Stromal cell of bone marrow (primary cell): ENCODE measurements at regions not wholly inside any gene's neighbourhood (a gene's known extent, or its start where the extent isn't known, plus 50 kb on each side); places are given as distances from the start of the nearest gene placed in this dataset.
A peak's percentile ranks its signal among the peaks of the same experiment; 100 is the strongest.

Source experiments
- DNase-seq: peaks from one replicate; pipeline ENCODE4 v3.0.0-alpha.2; 2012; ENCODE audit warnings: low read depth

- DNase-seq = no peak
These were observed 1072.6 kb upstream of the PIK3C3 start for GRCh38 chr18:40882468-40882867.

GRCh38 chr18:40878371-40878770, 1076.7 kb upstream of the PIK3C3 start:
- DNase-seq = no peak

DNA sequence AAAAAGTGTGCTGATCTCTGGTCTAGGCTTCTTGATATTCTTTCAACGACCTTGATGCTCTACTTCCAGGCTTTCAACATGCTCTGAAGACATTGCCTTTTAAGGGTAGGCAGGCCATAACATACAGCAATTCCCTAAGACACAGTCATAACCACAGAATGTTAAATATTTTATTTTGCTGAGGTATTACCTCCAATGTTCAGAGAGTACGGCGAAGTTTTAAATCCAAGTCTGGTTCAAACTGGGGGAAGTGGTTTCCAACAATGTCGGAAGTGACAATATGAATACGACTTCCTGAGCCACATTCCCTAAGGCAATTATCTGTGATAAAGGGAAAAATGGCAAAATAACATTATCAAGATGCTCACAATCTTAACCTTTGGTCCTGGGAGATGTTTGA, 1077.9 kb upstream of the PIK3C3 start:
- no peak for DNase-seq

DNA sequence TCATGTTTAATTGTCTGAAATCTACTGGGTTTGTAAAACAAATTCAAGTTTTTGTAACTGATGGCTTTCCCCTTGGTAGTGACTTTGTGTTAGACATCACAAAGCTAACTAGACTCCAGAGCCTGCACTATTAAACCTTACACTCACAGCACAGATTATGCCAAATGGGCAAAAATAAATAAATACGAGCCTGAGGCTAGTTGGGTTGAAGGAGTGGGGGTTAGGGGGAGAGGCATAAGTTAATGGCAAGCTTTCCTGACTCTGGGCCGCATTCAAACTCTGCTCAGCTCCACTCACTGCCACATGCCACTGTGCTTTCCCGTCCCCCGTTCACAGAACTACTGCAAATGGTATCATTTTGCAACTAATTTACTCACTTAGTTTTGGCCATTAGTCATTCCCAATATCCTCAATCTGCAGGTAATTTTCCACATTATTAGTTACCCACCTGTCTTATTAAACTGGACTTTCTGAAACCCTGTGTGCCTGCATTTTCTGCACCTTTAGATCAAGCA, 1079.9 kb upstream of the PIK3C3 start:
- no peak for DNase-seq

GRCh38 chr18:40874233-40874632, 1080.8 kb upstream of the PIK3C3 start:
- no peak for DNase-seq

DNA sequence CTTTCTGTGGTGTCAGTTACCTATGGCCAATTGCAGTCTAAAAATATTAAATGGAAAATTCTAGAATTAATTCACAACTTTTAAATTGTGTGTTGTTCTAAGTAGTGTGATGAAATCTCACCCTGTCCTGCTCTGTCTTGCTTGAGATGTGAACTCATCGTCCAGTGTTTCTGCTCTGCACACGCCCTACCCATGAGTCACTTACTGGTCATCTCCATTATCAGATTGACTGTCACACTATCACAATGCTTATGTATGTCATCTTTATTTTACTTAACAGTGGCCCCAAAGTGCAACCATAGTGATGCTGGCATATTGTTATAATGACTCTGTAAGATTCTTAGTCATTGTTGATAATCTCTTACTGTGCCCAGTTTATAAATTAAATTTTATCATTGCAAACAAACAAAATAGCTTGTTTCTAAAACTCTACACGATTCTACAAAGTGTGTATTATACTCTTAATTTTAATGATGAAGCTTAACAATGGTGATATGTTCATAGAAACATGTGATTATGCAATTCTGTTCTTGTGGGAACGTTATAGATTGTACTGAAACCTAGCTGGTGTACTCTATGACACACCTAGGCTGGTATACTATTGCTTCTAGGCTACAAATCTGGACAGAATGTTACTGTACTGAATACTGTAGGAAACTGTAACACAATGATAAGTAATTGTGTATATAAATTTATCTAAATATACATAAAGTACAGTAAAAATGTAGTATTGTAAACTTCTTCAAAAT, 1086.8 kb upstream of the PIK3C3 start:
- DNase-seq = peak; percentile 72

DNA sequence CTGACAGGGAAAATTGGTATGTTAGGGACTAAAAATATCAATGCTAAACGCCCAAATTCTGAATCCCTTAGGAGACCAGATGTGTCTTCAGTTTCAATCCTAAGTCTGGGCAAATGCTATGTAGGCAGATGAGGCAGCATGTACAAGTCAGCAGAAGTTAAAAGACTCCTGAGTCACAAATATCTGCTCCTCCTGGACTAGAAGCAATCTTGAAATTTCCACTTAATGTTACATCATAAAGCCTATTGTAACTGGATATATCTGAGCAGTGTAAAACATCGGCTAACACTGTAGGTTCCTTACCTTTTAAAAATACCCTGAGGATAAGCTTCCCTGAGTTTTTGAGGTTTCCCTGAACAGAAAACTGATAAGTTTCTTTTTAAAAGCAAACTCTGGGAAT, 1087.6 kb upstream of the PIK3C3 start:
- peak; percentile 56 for DNase-seq

DNA sequence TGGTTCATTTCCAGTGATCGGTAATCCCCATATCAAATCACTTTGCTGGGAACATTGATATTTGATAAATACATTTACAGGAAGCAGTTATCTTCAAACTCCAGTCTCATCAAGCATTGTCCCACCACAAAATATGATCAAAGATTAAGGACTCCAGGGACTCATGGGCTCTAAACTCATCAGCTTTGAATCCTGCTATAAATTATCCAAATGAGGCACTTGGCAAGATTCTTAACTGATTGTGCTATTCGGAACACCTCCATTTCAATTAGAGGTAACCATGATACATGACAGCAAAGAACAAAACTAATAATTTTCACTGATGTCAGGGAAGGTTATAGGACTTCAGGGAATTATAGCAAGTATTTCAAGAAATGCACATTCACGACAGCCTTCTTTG, 1088.1 kb upstream of the PIK3C3 start:
- DNase-seq = no peak

DNA sequence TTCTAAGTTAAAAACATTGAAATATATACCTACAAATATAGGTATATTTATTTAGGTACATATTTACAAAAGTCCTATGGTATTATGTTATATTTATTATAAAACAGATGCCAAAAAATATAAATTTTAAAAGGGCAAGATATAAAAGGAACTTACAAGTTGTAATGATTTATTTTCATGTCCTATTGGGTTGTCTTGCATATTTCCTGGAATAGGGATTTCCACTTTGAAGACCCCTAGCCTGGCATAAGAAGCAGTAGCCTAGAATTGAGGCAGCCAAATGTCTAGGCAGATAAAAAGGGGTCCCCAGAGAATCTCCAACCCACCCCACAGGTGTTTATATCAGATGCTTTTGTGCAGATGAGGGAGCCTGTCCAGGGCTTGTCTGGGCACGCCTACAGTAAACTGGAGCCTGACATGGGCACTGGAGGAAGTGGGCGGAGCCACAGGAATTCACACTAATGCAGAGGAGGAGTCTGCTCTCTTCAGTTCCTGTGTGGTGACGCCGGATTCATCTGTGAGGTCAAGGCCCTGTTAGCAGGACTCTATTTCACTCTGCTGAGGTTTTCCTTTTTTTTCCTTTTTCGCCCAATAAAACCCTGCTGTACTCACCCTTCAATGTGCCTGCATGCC, 1088.9 kb upstream of the PIK3C3 start:
- no peak for DNase-seq

DNA sequence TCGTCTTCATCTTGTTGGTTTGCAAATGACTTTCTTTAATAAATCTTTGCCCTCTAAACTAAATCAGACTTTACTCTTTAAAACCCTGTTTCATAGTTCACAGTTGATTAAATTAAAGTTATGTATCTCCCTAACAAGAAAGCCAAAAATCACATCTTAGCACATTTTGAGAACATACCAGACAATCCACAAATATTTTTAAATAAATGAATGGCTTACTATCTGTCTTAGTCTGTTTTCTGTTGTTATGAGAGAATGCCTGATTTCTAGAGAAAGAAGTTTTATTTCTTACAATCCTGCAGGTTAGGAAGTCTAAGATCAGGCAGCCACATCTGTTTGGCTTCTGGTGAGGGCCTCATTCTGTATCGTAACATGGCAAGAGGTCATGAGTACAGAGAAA, 1090.2 kb upstream of the PIK3C3 start:
- DNase-seq = no peak

DNA sequence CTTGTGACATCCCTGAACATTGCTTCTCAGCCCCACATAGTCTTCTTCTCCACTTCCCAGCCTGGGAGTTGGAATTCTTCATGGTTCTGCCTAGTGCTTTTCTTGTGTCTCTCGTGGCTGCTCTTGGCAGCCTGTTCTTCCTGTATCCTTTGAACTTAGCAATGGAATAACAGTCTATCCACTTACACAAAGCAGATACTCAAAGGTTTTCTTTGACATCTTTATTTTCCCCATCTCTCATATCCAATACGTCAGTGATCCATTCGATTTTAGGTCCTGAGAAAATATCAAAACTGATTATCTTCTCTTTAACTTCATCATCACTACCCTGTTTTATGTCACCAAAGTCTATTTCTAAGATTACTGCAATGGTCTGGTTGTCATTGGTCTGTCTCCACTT, 1091.2 kb upstream of the PIK3C3 start:
- DNase-seq = no peak

GRCh38 chr18:40860189-40860588, 1094.8 kb upstream of the PIK3C3 start:
- no peak for DNase-seq

GRCh38 chr18:40855661-40856060, 1099.4 kb upstream of the PIK3C3 start:
- no peak for DNase-seq

- no peak for DNase-seq
These were observed 1102.6 kb upstream of the PIK3C3 start for GRCh38 chr18:40852406-40852805.

DNA sequence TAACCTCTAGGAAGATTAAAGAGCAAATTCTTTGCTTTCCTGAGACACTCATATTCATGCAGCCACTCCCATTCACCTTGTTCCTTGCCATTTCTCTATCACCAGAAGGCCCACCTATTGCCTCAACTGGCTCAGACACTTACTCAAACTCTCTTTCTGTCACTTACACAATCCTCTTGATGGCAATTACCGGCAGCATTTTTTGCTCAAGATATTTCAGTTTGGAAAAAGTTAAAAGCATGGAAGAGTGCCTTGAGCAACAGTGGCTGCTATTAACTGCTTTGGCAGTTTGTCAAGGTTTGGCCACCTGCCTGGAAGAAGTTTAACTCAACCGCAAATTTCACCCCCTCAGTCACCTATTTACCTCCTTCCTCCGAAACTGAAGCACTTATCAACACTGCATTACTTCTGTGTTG, 1104.0 kb upstream of the PIK3C3 start:
- no peak for DNase-seq

DNA sequence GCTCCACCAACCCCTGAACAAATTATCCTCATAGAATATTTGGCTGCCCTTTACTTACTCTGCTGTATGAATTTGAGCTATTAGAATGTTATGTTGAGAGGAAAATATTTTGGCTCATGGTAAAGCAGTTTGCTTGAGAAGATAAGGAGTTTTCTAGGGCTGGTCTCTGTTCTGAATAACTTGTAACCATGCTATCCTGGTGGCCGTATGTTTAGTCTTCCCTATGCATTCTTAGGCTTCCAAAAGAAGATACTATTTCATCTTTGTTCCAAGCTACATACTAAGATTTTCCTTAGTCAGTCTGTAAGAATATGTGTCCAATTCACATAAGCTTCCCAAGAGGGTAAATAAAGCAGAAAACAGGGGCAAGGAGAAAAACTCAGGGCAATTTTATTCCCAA, 1105.1 kb upstream of the PIK3C3 start:
- DNase-seq = no peak

DNA sequence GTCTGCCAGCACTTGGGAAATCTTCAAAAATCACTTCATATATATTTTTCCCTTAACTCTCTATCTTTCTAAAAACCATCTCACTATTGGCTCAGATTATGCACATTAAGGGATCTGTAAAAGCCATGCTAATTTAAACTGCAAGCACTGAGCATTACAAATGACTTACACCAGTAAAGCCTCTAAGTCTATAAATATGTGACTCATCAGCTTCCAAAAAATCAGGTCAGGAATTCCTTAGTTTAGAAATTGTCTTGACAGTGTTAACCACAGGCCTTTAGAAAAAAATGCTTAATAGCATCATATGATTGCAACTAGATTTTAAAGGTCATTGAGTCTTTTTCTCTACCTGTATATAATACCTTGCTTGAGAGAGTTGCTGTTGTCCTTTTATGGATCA, 1113.6 kb upstream of the PIK3C3 start:
- no peak for DNase-seq

GRCh38 chr18:40841063-40841462, 1114.0 kb upstream of the PIK3C3 start:
- DNase-seq = no peak

DNA sequence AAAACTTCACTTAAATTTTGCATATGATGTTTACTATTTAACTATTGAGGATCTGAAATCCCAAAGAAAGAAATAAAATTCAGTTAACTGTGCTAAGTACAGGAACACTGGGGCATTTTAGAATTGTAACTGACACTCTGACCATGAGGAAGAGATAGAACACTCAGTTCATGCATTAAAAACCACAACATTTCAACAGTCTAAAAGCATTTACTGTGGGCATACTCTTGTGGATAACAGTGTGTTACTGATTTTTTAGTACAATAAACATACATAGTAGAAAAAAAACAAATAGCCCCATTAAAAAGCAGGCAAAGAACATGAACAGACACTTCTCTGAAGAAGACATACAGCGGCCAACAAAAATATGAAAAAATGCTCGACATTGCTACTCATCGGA, 1122.7 kb upstream of the PIK3C3 start:
- no peak for DNase-seq

DNA sequence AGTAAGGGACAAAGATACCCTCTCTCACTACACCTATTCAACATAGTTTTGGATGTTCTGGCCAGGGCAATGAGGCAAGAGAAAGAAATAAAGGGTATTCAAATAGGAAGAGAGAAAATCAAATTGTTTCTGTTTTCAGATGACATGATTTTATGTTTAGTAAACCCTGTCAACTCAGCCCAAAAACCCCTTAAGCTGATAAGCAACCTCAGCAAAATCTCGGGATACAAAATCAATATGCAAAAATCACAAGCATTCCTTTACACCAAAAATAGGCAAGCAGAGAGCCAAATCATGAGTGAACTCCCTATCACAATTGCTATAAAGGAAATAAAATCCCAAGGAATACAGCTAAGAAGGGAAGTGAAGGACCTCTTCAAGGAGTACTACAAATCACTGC, 1130.7 kb upstream of the PIK3C3 start:
- DNase-seq = no peak

- DNase-seq = no peak
These were observed 1133.3 kb upstream of the PIK3C3 start for GRCh38 chr18:40821596-40822243.

GRCh38 chr18:40812981-40813515, 1142.0 kb upstream of the PIK3C3 start:
- no peak for DNase-seq

- DNase-seq = no peak
These were observed 1144.7 kb upstream of the PIK3C3 start for GRCh38 chr18:40810372-40810771.
